B cell (primary cell): ENCODE measurements at regions not wholly inside any gene's neighbourhood (a gene's known extent, or its start where the extent isn't known, plus 50 kb on each side); places are given as distances from the start of the nearest gene placed in this dataset.

Experiments
- ATAC-seq: fragments of 200-7000 bp; cut with Tn5 transposase; one replicate; pipeline ENCODE4 v1.10.0; 2021; ENCODE audit warnings: low read depth, mild to moderate bottlenecking, moderate number of reproducible peaks, moderate library complexity
- CTCF ChIA-PET: fragments of 350-600 bp; sonication (Branson Sonifier 250); formaldehyde crosslinking; loops from one replicate; lab custom pipeline; 2021; ENCODE audit warnings: antibody characterized with exemption, inconsistent platforms; lab: Charles Lee
- POLR2A ChIA-PET: fragments of 350-600 bp; sonication (Branson Sonifier 250); formaldehyde crosslinking; loops from one replicate; lab custom pipeline; 2021; ENCODE audit warnings: antibody characterized with exemption; lab: Charles Lee
- DNase-seq: peaks from one replicate; pipeline ENCODE4 v3.0.0; 2013
- H2AFZ ChIP-seq: 2 replicates; pipeline ENCODE4 v1.6.1; 2012; ENCODE audit warnings: mild to moderate bottlenecking, low read depth, low read length; ENCODE audit not compliant: insufficient read depth, poor library complexity, severe bottlenecking
- H3K27ac ChIP-seq, 2 donors: 1 replicate in 1 of 2; 2 replicates in 1 of 2; pipeline ENCODE4 v1.5.1; 2012 to 2013; ENCODE audit warnings: low read length in 2 of 2, mild to moderate bottlenecking in 2 of 2, moderate library complexity in 1 of 2
- H3K27me3 ChIP-seq, 4 experiments: fragments of 200-600 bp in 1 of 4; sonication (generic) in 1 of 4; replicated peaks in 1 of 4; 1 replicate in 2 of 4; 2 replicates in 2 of 4; pipeline versions ENCODE4 v1.6.1 to v1.7.0; 2013 to 2016; ENCODE audit warnings: low read length in 3 of 4, mild to moderate bottlenecking in 2 of 4, mixed read lengths in 1 of 4, moderate library complexity in 1 of 4; ENCODE audit not compliant: insufficient read depth in 4 of 4, control insufficient read depth in 3 of 4; ENCODE audit errors: control extremely low read depth in 1 of 4
- H3K36me3 ChIP-seq, 2 experiments: replicated peaks in 1 of 2; 1 replicate in 1 of 2; 2 replicates in 1 of 2; pipeline versions ENCODE4 v1.6.1 to v1.7.1; 2013; ENCODE audit warnings: low read length in 1 of 2; ENCODE audit not compliant: insufficient read depth in 2 of 2, control insufficient read depth in 1 of 2; ENCODE audit errors: control extremely low read depth in 1 of 2, extremely low read depth in 1 of 2
- H3K4me1 ChIP-seq, 2 donors: fragments of 200-600 bp in 1 of 2; sonication (generic) in 1 of 2; 1 replicate in 1 of 2; 2 replicates in 1 of 2; pipeline versions ENCODE4 v1.5.1 to v1.6.1; 2013 to 2017; ENCODE audit warnings: low read length in 2 of 2; ENCODE audit not compliant: control insufficient read depth in 2 of 2, insufficient read depth in 2 of 2
- H3K4me2 ChIP-seq: replicated peaks from 2 replicates; pipeline ENCODE3; 2012; ENCODE audit warnings: mild to moderate bottlenecking, low read depth, low read length; ENCODE audit not compliant: poor library complexity, severe bottlenecking
- H3K4me3 ChIP-seq, 5 experiments: fragments of 200-600 bp in 1 of 5; sonication (generic) in 1 of 5; 1 replicate in 3 of 5; 2 replicates in 2 of 5; pipeline versions ENCODE4 v1.5.1 to v1.7.0; 2011 to 2016; ENCODE audit warnings: low read length in 4 of 5, mild to moderate bottlenecking in 4 of 5, low read depth in 2 of 5, control low read depth in 1 of 5, moderate library complexity in 1 of 5; ENCODE audit not compliant: insufficient read depth in 1 of 5; ENCODE audit errors: control extremely low read depth in 1 of 5, extremely low read depth in 1 of 5
- H3K79me2 ChIP-seq: fragments of 200-600 bp; sonication (generic); one replicate; pipeline ENCODE4 v1.6.0; 2016; ENCODE audit warnings: low read length; ENCODE audit not compliant: control insufficient read depth, insufficient read depth
- H3K9ac ChIP-seq: fragments of 200-600 bp; sonication (generic); 2 replicates; pipeline ENCODE4 v1.6.1; 2017; ENCODE audit warnings: mild to moderate bottlenecking, low read length, moderate library complexity
- H3K9me3 ChIP-seq, 3 donors: one replicate each; pipeline versions ENCODE4 v1.6.1 to v1.7.1; 2013; ENCODE audit warnings: low read length in 2 of 3; ENCODE audit not compliant: control insufficient read depth in 2 of 3, insufficient read depth in 1 of 3; ENCODE audit errors: control extremely low read depth in 1 of 3
- H4K20me1 ChIP-seq: 2 replicates; pipeline ENCODE4 v1.6.0; 2012; ENCODE audit warnings: mild to moderate bottlenecking, low read length; ENCODE audit not compliant: insufficient read depth, control insufficient read depth, poor library complexity, severe bottlenecking
- H3K27ac Mint-ChIP-seq: one replicate; pipeline ENCODE4 v1.8.0; 2021; ENCODE audit warnings: mixed read lengths
- H3K27me3 Mint-ChIP-seq: one replicate; pipeline ENCODE4 v1.8.0; 2021; ENCODE audit warnings: mixed read lengths
- H3K4me1 Mint-ChIP-seq: one replicate; pipeline ENCODE4 v1.8.0; 2021; ENCODE audit warnings: mixed read lengths
- H3K4me3 Mint-ChIP-seq: one replicate; pipeline ENCODE4 v1.8.0; 2021; ENCODE audit warnings: mixed read lengths
- H3K9me3 Mint-ChIP-seq: one replicate; pipeline ENCODE4 v1.8.0; 2022; ENCODE audit warnings: mixed read lengths; ENCODE audit not compliant: insufficient read depth
- CTCF ChIP-seq: fragments of 200-600 bp; IDR thresholded peaks from one replicate; pipeline ENCODE4 v1.8.0; 2022; ENCODE audit warnings: antibody characterized with exemption, mild to moderate bottlenecking
- EZH2 ChIP-seq: IDR thresholded peaks from 2 replicates; pipeline ENCODE4 v1.6.1; 2012; ENCODE audit warnings: borderline replicate concordance, low read depth, mild to moderate bottlenecking, moderate library complexity, low read length; ENCODE audit not compliant: insufficient read depth, poor library complexity, severe bottlenecking
- WGBS: methylation state at CpG from one replicate; pipeline ENCODE4 v1.1.5; 2013; ENCODE audit warnings: missing lambda C conversion rate; ENCODE audit not compliant: insufficient coverage; 5-methylcytosine and 5-hydroxymethylcytosine counted together
- intact Hi-C: fragments of 100-400 bp; cut with micrococcal nuclease; formaldehyde crosslinking; loops from one replicate; pipeline ENCODE4 v1.10.0; 2022

- peaks cover 0 to 7% (median 3%) of the 10 kb centered on the region in 3 donors for H3K9me3 ChIP-seq
- no peaks in the 10 kb centered on the region for H3K79me2 ChIP-seq
- Mint-ChIP-seq H3K4me1 (no peaks in the 10 kb centered on the region), H3K9me3 (peaks cover 3% of the 10 kb centered on the region), H3K27me3 (peaks cover 4% of the 10 kb centered on the region), H3K4me3 (no peak overlapping the region), H3K27ac (no peak overlapping the region)
- POLR2A ChIA-PET, result no interaction called here
- CTCF ChIA-PET, result no interaction called here
- WGBS, result 75% methylated on average over 3 of the region's 3 CpGs
- no peaks in the 10 kb centered on the region for H3K36me3 ChIP-seq
- no peaks in the 10 kb centered on the region for H4K20me1 ChIP-seq
- H3K4me2 ChIP-seq, result no peak overlapping the region
- no peak overlapping the region for H3K4me3 ChIP-seq
- no peak for TF ChIP-seq EZH2
- TF ChIP-seq CTCF, result no peak
- no peak for ATAC-seq
- DNase-seq, result no peak
- H3K4me1 ChIP-seq, result no peaks in the 10 kb centered on the region
- H3K27me3 ChIP-seq, result no peaks in the 10 kb centered on the region
- intact Hi-C loops, result no loop called here
- no peak overlapping the region for H3K9ac ChIP-seq
- no peak overlapping the region for H2AFZ ChIP-seq
- no peak overlapping the region for H3K27ac ChIP-seq
Measured at GRCh38 chr12:13379531-13380188, 183.1 kb downstream of the EMP1 start.

GRCh38 chr12:13377698-13378097 is 181.2 kb downstream of the EMP1 start:
- Mint-ChIP-seq H3K27me3 (no peaks in the 10 kb centered on the region), H3K27ac (no peak overlapping the region), H3K4me3 (no peak overlapping the region), H3K4me1 (no peaks in the 10 kb centered on the region), H3K9me3 (peaks cover 3% of the 10 kb centered on the region)
- Histone ChIP-seq H3K4me2 (no peak overlapping the region), H3K4me1 (no peaks in the 10 kb centered on the region), H3K9ac (no peak overlapping the region), H3K27ac (no peak overlapping the region), H3K36me3 (no peaks in the 10 kb centered on the region), H2AFZ (no peak overlapping the region), H3K9me3 (peaks cover 0 to 7% (median 3%) of the 10 kb centered on the region in 3 donors), H3K27me3 (no peaks in the 10 kb centered on the region), H3K79me2 (no peaks in the 10 kb centered on the region), H3K4me3 (no peak overlapping the region), H4K20me1 (no peaks in the 10 kb centered on the region)
- DNase-seq (no peak), ATAC-seq (no peak)
- CTCF ChIA-PET, result interaction anchor here (1.4 kb wide), 1 partner anchor 16 kb away, joined by 4 read pairs; no protein-coding TSS in a partner anchor
- intact Hi-C loops, result no loop called here
- TF ChIP-seq CTCF (no peak), EZH2 (no peak)
- WGBS, result no CpG with 5 or more reads among the region's 1 CpG
- POLR2A ChIA-PET, result no interaction called here
